AG04450 (cell line): ENCODE measurements at regions not wholly inside any gene's neighbourhood (a gene's known extent, or its start where the extent isn't known, plus 50 kb on each side); places are given as distances from the start of the nearest gene placed in this dataset.

Experiments
- CTCF ChIA-PET: fragments of 300-600, 350-600 bp; formaldehyde crosslinking; extraction: SDS; loops from one replicate; lab custom pipeline; 2022; ENCODE audit warnings: antibody characterized with exemption, inconsistent platforms; lab: Charles Lee
- POLR2A ChIA-PET: fragments of 350-600 bp; formaldehyde crosslinking; extraction: SDS; loops from one replicate; lab custom pipeline; 2021; ENCODE audit warnings: antibody characterized with exemption, inconsistent platforms; lab: Yijun Ruan, JAX
- DNase-seq: peaks from one replicate; pipeline ENCODE4 v3.0.0-alpha.2; 2011; ENCODE audit warnings: low read depth, low spot score
- H3K27ac ChIP-seq: one replicate; pipeline ENCODE4 v1.5.1; 2012; ENCODE audit warnings: low read depth, low read length, control low read depth
- H3K27me3 ChIP-seq: one replicate; pipeline ENCODE4 v1.6.0; 2012; ENCODE audit warnings: low read length; ENCODE audit not compliant: control insufficient read depth, insufficient read depth
- H3K4me3 ChIP-seq: 2 replicates; pipeline ENCODE4 v1.5.1; 2011; ENCODE audit warnings: mild to moderate bottlenecking, low read depth, low read length, control low read depth
- H3K9me3 ChIP-seq: 2 replicates; pipeline ENCODE4 v1.5.1; 2012; ENCODE audit warnings: low read length; ENCODE audit not compliant: control insufficient read depth, insufficient read depth
- TF ChIP-seq, protein P1 (sequence below): IDR thresholded peaks from 2 replicates; pipeline ENCODE4 v1.5.1; 2011; ENCODE audit warnings: low read depth, low read length, control low read depth, inconsistent platforms

DNA sequence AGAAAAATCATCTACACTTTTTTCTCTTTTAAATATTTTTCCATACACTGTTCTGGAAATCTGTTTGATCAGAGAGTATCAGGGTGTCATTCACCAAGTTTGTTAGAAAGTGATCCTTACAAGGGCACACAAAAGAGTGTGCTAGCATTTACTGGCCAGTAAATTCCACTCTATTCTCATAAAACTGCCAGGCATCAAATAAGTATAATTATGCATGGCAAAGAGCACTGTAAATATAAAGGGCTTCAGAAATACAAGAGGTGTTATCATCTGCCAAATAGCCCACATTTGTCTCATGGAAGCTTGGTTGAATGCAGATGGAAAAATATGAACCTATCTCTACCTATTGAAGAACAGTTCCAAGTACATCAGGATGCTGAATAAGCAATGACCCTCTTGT, 847.3 kb upstream of the ACVR2A start:
- no peak for DNase-seq
- ChIA-PET POLR2A (no interaction called here), CTCF (no interaction called here)
- H3K9me3 ChIP-seq = no peaks in the 10 kb centered on the region
- no peak overlapping the region for H3K4me3 ChIP-seq
- no peak overlapping the region for H3K27ac ChIP-seq
- H3K27me3 ChIP-seq = no peaks in the 10 kb centered on the region
- TF ChIP-seq, protein P1, sequence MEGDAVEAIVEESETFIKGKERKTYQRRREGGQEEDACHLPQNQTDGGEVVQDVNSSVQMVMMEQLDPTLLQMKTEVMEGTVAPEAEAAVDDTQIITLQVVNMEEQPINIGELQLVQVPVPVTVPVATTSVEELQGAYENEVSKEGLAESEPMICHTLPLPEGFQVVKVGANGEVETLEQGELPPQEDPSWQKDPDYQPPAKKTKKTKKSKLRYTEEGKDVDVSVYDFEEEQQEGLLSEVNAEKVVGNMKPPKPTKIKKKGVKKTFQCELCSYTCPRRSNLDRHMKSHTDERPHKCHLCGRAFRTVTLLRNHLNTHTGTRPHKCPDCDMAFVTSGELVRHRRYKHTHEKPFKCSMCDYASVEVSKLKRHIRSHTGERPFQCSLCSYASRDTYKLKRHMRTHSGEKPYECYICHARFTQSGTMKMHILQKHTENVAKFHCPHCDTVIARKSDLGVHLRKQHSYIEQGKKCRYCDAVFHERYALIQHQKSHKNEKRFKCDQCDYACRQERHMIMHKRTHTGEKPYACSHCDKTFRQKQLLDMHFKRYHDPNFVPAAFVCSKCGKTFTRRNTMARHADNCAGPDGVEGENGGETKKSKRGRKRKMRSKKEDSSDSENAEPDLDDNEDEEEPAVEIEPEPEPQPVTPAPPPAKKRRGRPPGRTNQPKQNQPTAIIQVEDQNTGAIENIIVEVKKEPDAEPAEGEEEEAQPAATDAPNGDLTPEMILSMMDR = no peak

DNA sequence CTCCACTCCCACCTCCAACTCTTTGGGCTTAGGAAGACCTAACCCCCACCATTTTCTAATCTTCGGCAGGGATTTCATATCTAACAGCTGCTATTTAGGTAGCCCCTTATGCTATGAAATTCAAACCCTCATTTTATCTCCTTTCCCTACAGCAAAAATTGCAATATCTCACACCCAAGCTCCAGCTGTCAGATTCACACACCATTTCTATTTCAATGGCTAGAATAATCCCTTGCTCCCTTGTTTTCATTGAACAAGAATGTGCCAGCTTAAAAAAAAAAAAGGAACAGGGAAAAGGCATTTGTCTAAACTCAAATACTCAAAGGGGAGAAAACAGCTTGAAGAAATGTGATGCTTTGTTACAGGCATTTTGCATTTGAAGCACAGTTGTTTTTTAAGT, 850.6 kb upstream of the ACVR2A start:
- H3K4me3 ChIP-seq = no peak overlapping the region
- H3K9me3 ChIP-seq = no peaks in the 10 kb centered on the region
- ChIA-PET POLR2A (no interaction called here), CTCF (no interaction called here)
- TF ChIP-seq, protein P1 = no peak
- H3K27me3 ChIP-seq = no peaks in the 10 kb centered on the region
- no peak overlapping the region for H3K27ac ChIP-seq
- DNase-seq = no peak

DNA sequence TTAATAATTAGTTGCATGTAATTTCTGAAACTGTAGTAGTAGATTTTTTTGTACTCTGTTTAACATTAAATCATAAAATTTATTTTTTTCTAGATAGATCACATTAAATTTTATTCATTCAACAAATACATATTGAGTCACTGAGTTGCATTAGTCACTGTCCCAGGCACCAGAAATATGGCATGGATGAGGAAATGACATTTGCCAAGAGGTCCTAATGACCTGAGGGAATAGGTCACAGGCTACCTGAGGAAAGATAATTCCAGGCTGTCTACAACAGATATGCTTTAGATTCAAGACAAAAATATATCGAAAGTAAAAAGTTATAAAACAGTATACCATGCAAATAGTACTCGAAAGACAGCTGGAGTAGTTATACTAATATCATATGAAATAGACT, 852.4 kb upstream of the ACVR2A start:
- Histone ChIP-seq H3K27ac (no peak overlapping the region), H3K27me3 (no peaks in the 10 kb centered on the region), H3K9me3 (no peaks in the 10 kb centered on the region), H3K4me3 (no peak overlapping the region)
- DNase-seq = no peak
- CTCF ChIA-PET = interaction anchor here (1.6 kb wide), 1 partner anchor 51 kb away, joined by 3 read pairs; no protein-coding TSS in a partner anchor
- POLR2A ChIA-PET = no interaction called here
- TF ChIP-seq, protein P1 = no peak

DNA sequence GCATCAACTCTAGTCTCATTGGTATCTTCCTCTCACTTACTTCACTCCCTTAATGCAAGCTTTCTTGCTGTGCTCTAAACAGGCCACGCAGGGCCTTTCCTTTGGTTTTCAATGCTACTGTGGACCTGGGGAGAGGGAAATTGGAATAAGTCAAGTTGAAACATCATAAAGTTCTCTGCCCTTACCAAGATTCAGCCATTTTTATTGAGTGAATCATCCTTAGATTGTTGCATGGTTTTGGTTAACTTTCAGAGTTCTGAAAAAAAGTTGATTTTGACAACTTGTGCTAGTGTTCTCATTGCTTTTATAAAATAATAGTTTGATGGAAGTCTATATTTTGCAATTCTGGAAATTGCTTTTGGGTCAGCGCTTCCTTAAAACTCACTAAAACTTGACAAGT, 852.8 kb upstream of the ACVR2A start:
- ChIA-PET CTCF (no interaction called here), POLR2A (no interaction called here)
- TF ChIP-seq, protein P1 = no peak
- Histone ChIP-seq H3K4me3 (no peak overlapping the region), H3K9me3 (no peaks in the 10 kb centered on the region), H3K27ac (no peak overlapping the region), H3K27me3 (no peaks in the 10 kb centered on the region)
- no peak for DNase-seq

DNA sequence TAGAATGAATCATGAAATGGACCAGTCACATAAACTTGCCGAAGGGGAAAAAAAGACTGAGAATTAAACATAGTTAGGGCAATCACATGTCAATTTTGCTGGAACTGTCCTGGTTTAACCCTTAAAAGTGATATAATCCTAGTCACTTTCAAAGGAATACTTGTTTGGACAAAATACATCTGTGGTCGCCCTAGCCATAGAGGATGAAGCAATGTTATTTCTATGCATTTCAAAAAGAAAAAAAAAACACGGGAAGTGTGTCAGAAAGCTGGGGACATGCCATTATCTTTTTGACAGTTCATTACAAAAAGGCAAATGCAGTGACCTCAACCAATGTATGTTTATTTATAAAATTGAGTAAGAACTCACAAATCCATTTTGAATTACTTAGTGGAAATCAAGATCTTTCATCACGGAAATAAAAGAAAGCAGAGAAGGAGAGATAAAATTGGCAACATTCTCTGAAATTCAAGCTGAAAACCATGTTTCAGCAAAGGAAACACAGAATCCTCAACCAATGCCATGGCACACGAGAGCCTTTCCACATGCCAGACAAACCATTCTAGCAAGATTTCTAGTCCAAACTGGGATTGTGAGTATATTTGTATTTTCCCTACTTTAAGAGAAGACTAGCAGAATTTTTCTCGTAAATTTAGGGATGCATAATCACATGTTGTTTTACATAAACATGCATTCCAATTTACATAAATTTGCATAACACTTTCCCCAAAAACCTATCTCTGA, 854.3 kb upstream of the ACVR2A start:
- POLR2A ChIA-PET = no interaction called here
- DNase-seq = no peak
- no peak overlapping the region for H3K27ac ChIP-seq
- H3K4me3 ChIP-seq = no peak overlapping the region
- no peaks in the 10 kb centered on the region for H3K9me3 ChIP-seq
- CTCF ChIA-PET = no interaction called here
- H3K27me3 ChIP-seq = no peaks in the 10 kb centered on the region
- TF ChIP-seq, protein P1 = no peak
